SJCRH30 (cell line): ENCODE measurements at regions not wholly inside any gene's neighbourhood (a gene's known extent, or its start where the extent isn't known, plus 50 kb on each side); places are given as distances from the start of the nearest gene placed in this dataset.
A peak's percentile ranks its signal among the peaks of the same experiment; 100 is the strongest.

Experiments used
- DNase-seq, 2 experiments: peaks; one replicate each; pipeline ENCODE4 v3.0.0-alpha.2; 2015 to 2020
- H3K27ac ChIP-seq: fragments of 250-450 bp; sonication (Bioruptor Pico); 2 replicates; pipeline ENCODE4 v1.5.1; 2020; ENCODE audit warnings: mild to moderate bottlenecking, moderate library complexity
- H3K27me3 ChIP-seq: fragments of 250-450 bp; sonication (Bioruptor Pico); 2 replicates; pipeline ENCODE4 v1.5.1; 2020; ENCODE audit warnings: mild to moderate bottlenecking, moderate library complexity
- H3K36me3 ChIP-seq: fragments of 250-450 bp; sonication (Bioruptor Pico); 2 replicates; pipeline ENCODE4 v1.5.1; 2020; ENCODE audit warnings: mild to moderate bottlenecking, moderate library complexity
- H3K4me1 ChIP-seq: fragments of 250-450 bp; sonication (Bioruptor Pico); 2 replicates; pipeline ENCODE4 v1.5.1; 2020; ENCODE audit warnings: mild to moderate bottlenecking, moderate library complexity
- H3K4me3 ChIP-seq: fragments of 250-450 bp; sonication (Bioruptor Pico); 2 replicates; pipeline ENCODE4 v1.5.1; 2020; ENCODE audit warnings: mild to moderate bottlenecking, moderate library complexity
- H3K9me3 ChIP-seq: fragments of 250-450 bp; sonication (Bioruptor Pico); replicated peaks from 2 replicates; pipeline ENCODE4 v1.5.1; 2020; ENCODE audit warnings: mild to moderate bottlenecking, moderate library complexity

DNA sequence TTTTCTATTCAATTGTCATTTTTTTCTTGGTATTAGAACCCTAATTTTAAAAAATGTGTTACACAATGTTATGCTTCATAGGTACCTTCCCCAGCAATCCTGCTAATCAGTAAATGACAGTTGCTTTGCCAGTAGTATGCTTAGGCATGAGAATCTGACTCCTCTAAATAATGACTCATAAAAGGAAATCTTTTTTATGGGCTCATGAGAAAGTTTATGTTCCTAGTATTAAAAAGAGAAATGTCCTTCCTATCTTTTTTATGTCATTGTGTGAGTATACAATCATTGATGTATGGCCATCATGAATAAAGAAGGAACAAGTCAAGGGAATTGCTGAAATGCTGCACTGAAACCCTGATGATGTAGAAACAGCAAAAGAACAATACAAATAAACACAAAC lies 1237.7 kb upstream of the PCDH20 start:
- Histone ChIP-seq H3K27ac (no peak overlapping the region), H3K4me3 (no peak overlapping the region), H3K27me3 (no peaks in the 10 kb centered on the region), H3K9me3 (no peaks in the 10 kb centered on the region), H3K36me3 (no peaks in the 10 kb centered on the region), H3K4me1 (no peaks in the 10 kb centered on the region)
- no peak for DNase-seq

- Histone ChIP-seq H3K9me3 (no peaks in the 10 kb centered on the region), H3K4me1 (0 out of 2 replicates have a peak, but pooled peaks cover 4% of the 10 kb centered on the region), H3K27ac (no peak overlapping the region), H3K36me3 (no peaks in the 10 kb centered on the region), H3K27me3 (no peaks in the 10 kb centered on the region), H3K4me3 (no peak overlapping the region)
- DNase-seq, result peak in 1 of 2 experiments; percentile 30
Measured at GRCh38 chr13:62643799-62644524, 1228.3 kb upstream of the PCDH20 start.

DNA sequence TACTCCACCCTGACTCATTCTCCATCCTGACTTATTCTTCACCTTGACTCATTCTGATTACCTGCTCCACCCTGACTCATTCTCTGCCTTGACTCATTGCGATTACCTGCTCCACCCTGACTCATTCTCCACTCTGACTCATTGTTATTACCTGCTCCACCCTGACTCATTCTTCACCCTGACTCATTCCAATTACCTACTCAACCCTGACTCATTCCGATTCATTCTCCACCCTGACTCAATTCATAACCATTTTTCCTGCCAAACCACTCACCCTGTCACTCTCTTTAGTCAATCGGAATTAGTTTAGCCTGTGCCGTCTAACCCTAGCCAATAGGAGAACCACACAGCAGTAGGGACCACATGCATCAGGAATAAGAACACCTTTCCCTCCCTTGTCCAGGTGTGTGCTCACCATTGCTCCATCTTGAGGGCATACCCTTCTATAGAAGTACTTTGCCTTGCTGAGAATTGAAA lies 1227.4 kb upstream of the PCDH20 start:
- no peak overlapping the region for H3K27ac ChIP-seq
- 0 out of 2 replicates have a peak, but pooled peaks cover 4% of the 10 kb centered on the region for H3K4me1 ChIP-seq
- no peaks in the 10 kb centered on the region for H3K9me3 ChIP-seq
- no peak overlapping the region for H3K4me3 ChIP-seq
- no peak for DNase-seq
- H3K36me3 ChIP-seq, result no peaks in the 10 kb centered on the region
- H3K27me3 ChIP-seq, result no peaks in the 10 kb centered on the region

- no peak for DNase-seq
- no peak overlapping the region for H3K4me3 ChIP-seq
- no peaks in the 10 kb centered on the region for H3K27me3 ChIP-seq
- H3K9me3 ChIP-seq, result no peaks in the 10 kb centered on the region; the same call in none of the 2 replicates
- no peaks in the 10 kb centered on the region for H3K36me3 ChIP-seq
- H3K4me1 ChIP-seq, result no peaks in the 10 kb centered on the region
- no peak overlapping the region for H3K27ac ChIP-seq
Measured at GRCh38 chr13:62635161-62635560, 1219.5 kb upstream of the PCDH20 start.

- H3K4me1 ChIP-seq, result no peaks in the 10 kb centered on the region
- peaks cover 2% of the 10 kb centered on the region for H3K9me3 ChIP-seq
- no peaks in the 10 kb centered on the region for H3K36me3 ChIP-seq
- no peaks in the 10 kb centered on the region for H3K27me3 ChIP-seq
- no peak overlapping the region for H3K27ac ChIP-seq
- DNase-seq, result no peak
- H3K4me3 ChIP-seq, result no peak overlapping the region
Measured at GRCh38 chr13:62633448-62633847, 1217.8 kb upstream of the PCDH20 start.

- Histone ChIP-seq H3K4me1 (no peaks in the 10 kb centered on the region), H3K27me3 (no peaks in the 10 kb centered on the region), H3K27ac (no peak overlapping the region), H3K36me3 (no peaks in the 10 kb centered on the region), H3K9me3 (peaks cover 2% of the 10 kb centered on the region), H3K4me3 (no peak overlapping the region)
- no peak for DNase-seq
Measured at GRCh38 chr13:62631619-62632018, 1216.0 kb upstream of the PCDH20 start.

DNA sequence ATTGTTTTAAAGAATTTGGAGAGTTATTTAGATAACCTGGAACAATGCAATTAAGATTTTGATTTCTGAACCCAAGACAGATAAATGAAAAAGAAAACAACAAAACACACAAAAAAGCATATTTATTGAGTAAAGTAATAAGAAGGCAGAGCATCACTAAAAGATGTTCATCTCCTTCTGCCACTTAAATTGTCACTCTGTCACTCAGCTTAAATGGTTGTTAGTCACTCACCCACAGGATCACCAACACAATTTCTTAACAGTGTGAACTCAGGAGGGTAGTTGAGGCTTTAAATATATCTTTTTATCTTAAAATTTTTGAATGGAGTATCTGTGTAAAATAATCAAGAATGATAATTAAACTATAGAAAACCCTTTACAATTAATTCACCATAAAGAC lies 1215.5 kb upstream of the PCDH20 start:
- no peak for DNase-seq
- Histone ChIP-seq H3K4me1 (no peaks in the 10 kb centered on the region), H3K27ac (no peak overlapping the region), H3K9me3 (peaks cover 2% of the 10 kb centered on the region), H3K36me3 (no peaks in the 10 kb centered on the region), H3K4me3 (no peak overlapping the region), H3K27me3 (no peaks in the 10 kb centered on the region)

- DNase-seq, result no peak
- Histone ChIP-seq H3K9me3 (peaks cover 2% of the 10 kb centered on the region), H3K36me3 (no peaks in the 10 kb centered on the region), H3K27ac (no peak overlapping the region), H3K4me1 (no peaks in the 10 kb centered on the region), H3K27me3 (no peaks in the 10 kb centered on the region), H3K4me3 (no peak overlapping the region)
Measured at GRCh38 chr13:62629618-62630017, 1214.0 kb upstream of the PCDH20 start.

DNA sequence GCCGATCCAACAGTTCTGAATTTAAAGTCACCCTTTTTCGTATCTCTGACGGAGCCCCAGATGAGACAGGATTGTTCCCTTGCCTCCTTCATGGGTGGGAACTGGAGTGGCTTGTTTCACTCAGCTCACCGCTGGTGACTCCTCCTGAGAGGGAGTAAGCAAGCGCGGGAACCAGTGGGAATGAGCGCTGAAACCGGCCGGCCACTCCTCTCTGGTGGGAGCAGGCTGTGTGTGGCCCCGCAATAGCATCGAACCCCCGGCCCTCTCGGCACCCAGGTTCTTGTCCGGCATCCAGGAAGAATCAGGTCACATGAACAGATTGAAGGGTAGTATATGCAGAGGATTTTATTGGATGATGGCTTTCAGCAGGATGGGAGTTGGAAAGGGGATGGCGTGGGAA lies 1211.6 kb upstream of the PCDH20 start:
- H3K4me1 ChIP-seq, result no peaks in the 10 kb centered on the region
- H3K9me3 ChIP-seq, result peaks cover 2% of the 10 kb centered on the region
- no peaks in the 10 kb centered on the region for H3K27me3 ChIP-seq
- no peaks in the 10 kb centered on the region for H3K36me3 ChIP-seq
- H3K27ac ChIP-seq, result no peak overlapping the region
- DNase-seq, result no peak
- no peak overlapping the region for H3K4me3 ChIP-seq

GRCh38 chr13:62626771-62627170 lies 1211.1 kb upstream of the PCDH20 start:
- DNase-seq, result no peak
- Histone ChIP-seq H3K27ac (no peak overlapping the region), H3K9me3 (peaks cover 2% of the 10 kb centered on the region), H3K4me3 (no peak overlapping the region), H3K36me3 (no peaks in the 10 kb centered on the region), H3K27me3 (no peaks in the 10 kb centered on the region), H3K4me1 (no peaks in the 10 kb centered on the region)

DNA sequence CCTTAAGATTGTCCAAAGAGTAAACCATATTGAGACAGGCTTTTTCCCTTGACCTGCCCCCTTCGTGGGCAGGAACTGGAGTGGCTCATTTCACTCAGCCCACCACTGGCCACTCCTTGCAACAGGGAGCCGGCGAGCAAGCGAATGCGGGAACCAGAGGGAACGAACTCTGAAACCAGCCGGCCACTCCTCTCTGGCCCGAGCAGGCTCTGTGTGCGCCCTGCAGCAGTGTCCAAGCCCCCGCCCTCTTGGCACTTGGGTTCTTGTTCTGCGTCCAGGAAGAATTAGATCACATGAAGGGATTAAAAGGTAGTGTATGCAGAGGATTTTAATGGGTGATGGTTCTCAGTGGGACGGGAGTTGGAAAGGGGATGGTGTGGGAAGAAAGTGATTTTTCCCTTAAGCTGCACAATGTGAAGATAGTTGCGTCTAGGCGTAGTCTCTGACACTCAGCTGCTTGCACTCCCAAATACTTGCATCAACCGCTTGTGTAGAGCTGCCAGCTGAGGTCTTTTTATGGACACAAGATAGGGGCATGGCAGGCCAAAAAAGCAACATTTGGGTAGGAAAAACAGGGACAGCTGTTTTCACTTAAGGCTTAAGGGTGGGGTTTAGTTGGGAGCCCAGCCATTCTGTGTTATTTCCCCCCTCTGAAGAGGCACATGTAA lies 1209.7 kb upstream of the PCDH20 start:
- no peak overlapping the region for H3K4me3 ChIP-seq
- no peak overlapping the region for H3K27ac ChIP-seq
- DNase-seq, result peak; percentile 15 to 43

DNA sequence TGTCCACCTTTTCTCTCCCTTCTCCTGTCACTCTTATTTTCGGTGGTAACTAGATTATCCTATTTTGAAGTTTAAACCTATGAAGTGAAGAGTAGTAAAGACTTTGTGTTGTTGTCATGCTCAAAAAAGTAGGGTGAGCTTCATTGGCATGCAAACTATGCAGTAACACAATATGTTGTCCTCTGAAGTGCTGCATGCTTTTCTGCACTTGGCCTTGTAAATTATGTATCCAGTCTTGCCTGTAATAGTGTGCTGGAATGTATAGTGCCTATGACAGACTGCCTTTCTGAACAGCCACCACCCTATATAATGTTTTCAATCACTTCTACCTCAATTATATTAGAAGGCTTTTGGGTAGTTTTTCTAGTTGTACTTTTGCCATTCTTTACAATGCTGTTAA lies 1198.2 kb upstream of the PCDH20 start:
- H3K4me3 ChIP-seq, result no peak overlapping the region
- H3K27ac ChIP-seq, result no peak overlapping the region
- H3K9me3 ChIP-seq, result no peaks in the 10 kb centered on the region
- H3K27me3 ChIP-seq, result no peaks in the 10 kb centered on the region
- no peak for DNase-seq
- H3K36me3 ChIP-seq, result no peaks in the 10 kb centered on the region
- H3K4me1 ChIP-seq, result no peaks in the 10 kb centered on the region

More for the DNA sequence above, 1209.7 kb upstream of the PCDH20 start:
- no peaks in the 10 kb centered on the region for H3K4me1 ChIP-seq
- H3K36me3 ChIP-seq, result no peaks in the 10 kb centered on the region
- H3K9me3 ChIP-seq, result peaks cover 2% of the 10 kb centered on the region
- H3K27me3 ChIP-seq, result no peaks in the 10 kb centered on the region

- Histone ChIP-seq H3K4me1 (no peaks in the 10 kb centered on the region), H3K27me3 (no peaks in the 10 kb centered on the region), H3K36me3 (no peaks in the 10 kb centered on the region), H3K27ac (no peak overlapping the region), H3K9me3 (no peaks in the 10 kb centered on the region), H3K4me3 (no peak overlapping the region)
- no peak for DNase-seq
Measured at GRCh38 chr13:62611343-62611742, 1195.7 kb upstream of the PCDH20 start.

DNA sequence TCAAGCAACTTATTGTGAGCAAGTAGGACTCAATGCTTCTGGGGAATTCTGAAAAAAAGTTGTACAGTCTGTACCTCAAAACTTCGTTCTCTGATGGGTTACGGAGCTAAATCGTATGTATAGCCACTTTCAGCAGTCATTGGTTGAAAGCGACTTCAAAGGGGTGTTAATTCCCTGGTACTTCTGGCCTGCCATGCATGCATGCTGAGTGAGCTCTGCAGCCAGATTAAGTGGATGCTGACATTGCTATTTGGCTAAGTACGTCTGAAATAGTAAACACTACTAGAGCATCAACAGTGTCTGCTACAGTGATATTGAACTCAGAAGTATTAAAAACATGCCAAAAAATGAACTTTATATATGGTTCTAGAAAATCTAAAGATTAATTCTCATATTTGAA lies 1183.1 kb upstream of the PCDH20 start:
- no peaks in the 10 kb centered on the region for H3K4me1 ChIP-seq
- no peak overlapping the region for H3K4me3 ChIP-seq
- no peaks in the 10 kb centered on the region for H3K27me3 ChIP-seq
- H3K36me3 ChIP-seq, result no peaks in the 10 kb centered on the region
- no peak for DNase-seq
- no peaks in the 10 kb centered on the region for H3K9me3 ChIP-seq
- no peak overlapping the region for H3K27ac ChIP-seq

DNA sequence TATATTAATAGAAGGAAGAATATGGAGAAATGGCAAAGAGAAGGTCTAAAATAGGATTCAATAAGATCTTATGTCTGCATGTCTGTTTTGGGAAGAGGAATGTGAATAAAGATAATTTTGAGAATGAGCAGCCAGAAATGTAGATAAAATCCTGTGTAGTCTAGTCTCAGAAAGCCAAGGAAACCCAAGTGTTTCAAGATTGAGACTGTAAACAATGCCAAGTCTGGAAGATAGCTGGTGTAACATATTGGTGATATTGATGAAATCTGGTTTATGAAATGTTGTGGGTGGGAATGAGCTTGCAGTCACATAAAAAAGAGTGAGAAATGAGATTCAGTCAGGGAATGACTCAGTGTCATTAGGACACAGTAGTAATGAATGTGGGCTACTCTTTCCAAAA lies 1180.3 kb upstream of the PCDH20 start:
- Histone ChIP-seq H3K4me3 (no peak overlapping the region), H3K36me3 (no peaks in the 10 kb centered on the region), H3K4me1 (no peaks in the 10 kb centered on the region), H3K27ac (no peak overlapping the region), H3K9me3 (no peaks in the 10 kb centered on the region), H3K27me3 (no peaks in the 10 kb centered on the region)
- DNase-seq, result no peak

GRCh38 chr13:62593804-62594203 lies 1178.2 kb upstream of the PCDH20 start:
- Histone ChIP-seq H3K27me3 (no peaks in the 10 kb centered on the region), H3K4me3 (no peak overlapping the region), H3K36me3 (no peaks in the 10 kb centered on the region), H3K4me1 (no peaks in the 10 kb centered on the region), H3K9me3 (no peaks in the 10 kb centered on the region), H3K27ac (no peak overlapping the region)
- DNase-seq, result no peak
